ENCODE measurements at regions not wholly inside any gene's neighbourhood (a gene's known extent, or its start where the extent isn't known, plus 50 kb on each side); places are given as distances from the start of the nearest gene placed in this dataset.

GRCh38 chr4:30641345-30641744 is 78.8 kb upstream of the PCDH7 start:
- TF ChIP-seq, protein P1, sequence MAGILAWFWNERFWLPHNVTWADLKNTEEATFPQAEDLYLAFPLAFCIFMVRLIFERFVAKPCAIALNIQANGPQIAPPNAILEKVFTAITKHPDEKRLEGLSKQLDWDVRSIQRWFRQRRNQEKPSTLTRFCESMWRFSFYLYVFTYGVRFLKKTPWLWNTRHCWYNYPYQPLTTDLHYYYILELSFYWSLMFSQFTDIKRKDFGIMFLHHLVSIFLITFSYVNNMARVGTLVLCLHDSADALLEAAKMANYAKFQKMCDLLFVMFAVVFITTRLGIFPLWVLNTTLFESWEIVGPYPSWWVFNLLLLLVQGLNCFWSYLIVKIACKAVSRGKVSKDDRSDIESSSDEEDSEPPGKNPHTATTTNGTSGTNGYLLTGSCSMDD (CRISPR knock-in tag; IDR thresholded peaks at IDR 0.05), result no peak
- TF ChIP-seq ATF7 (IDR thresholded peaks at IDR 0.05) (peak; percentile 45; the same call in 1 of the 2 replicates), ATF7 (CRISPR knock-in tag; IDR thresholded peaks at IDR 0.05) (no peak)
- H3K4me2 ChIP-seq (ENCODE audit: low read depth, low read length), result no peak overlapping the region
- no peak overlapping the region for H3K4me3 ChIP-seq (replicated peaks in 1 of 3; ENCODE audit: insufficient read depth in 1 of 3, low read depth in 2 of 3, low read length in 3 of 3)
- BruUV-seq (replicated peaks), result no TSS peak
- in situ Hi-C loops (cut with HindIII; ENCODE audit: extremely low pct_ligation_motif_present, low pct_unique_long_range_greater_than_20kb), result no loop called here
- 0% methylated on average over 1 of the region's 1 CpG for WGBS (ENCODE audit: low lambda C conversion rate)
- ATAC-seq (no peak), DNase-seq (ENCODE audit: low spot score) (no peak), FAIRE-seq (no peak)
- H3K27ac ChIP-seq (ENCODE audit: extremely low read length, insufficient read depth, low read length), result no peak overlapping the region
- no peaks in the 10 kb centered on the region for H3K79me2 ChIP-seq (ENCODE audit: insufficient read depth, low read length)
- no peaks in the 10 kb centered on the region for H3K36me3 ChIP-seq (replicated peaks in 1 of 2; ENCODE audit: control insufficient read depth in 1 of 2, insufficient read depth in 2 of 2, low read length in 2 of 2)
- no peak overlapping the region for H2AFZ ChIP-seq (ENCODE audit: low read length)
- H3K27me3 ChIP-seq (ENCODE audit: control insufficient read depth in 1 of 2, insufficient read depth in 2 of 2, low read length in 2 of 2), result no peaks in the 10 kb centered on the region
- H3K4me1 ChIP-seq (ENCODE audit: insufficient read depth, low read length), result no peaks in the 10 kb centered on the region
- ChIA-PET CTCF (ENCODE audit: low intra/inter-chr PET ratio, low total read pairs) (no interaction called here), POLR2A (no interaction called here)
- H3K9me3 ChIP-seq (ENCODE audit: low read length), result peaks cover 35% of the 10 kb centered on the region
- no peaks in the 10 kb centered on the region for H4K20me1 ChIP-seq (ENCODE audit: insufficient read depth, low read length)
- intact Hi-C loops (cut with micrococcal nuclease; ENCODE audit: unreplicated experiment), result no loop called here
- H3K9ac ChIP-seq (ENCODE audit: insufficient read depth, low read depth, low read length), result no peak overlapping the region

GRCh38 chr4:30642567-30642966 is 77.6 kb upstream of the PCDH7 start:
- no peak overlapping the region for H2AFZ ChIP-seq (ENCODE audit: low read length)
- ATAC-seq (no peak), FAIRE-seq (no peak), DNase-seq (ENCODE audit: low spot score) (no peak)
- in situ Hi-C loops (cut with HindIII; ENCODE audit: extremely low pct_ligation_motif_present, low pct_unique_long_range_greater_than_20kb), result no loop called here
- H3K9ac ChIP-seq (ENCODE audit: insufficient read depth, low read depth, low read length), result no peak overlapping the region
- no peak overlapping the region for H3K4me3 ChIP-seq (replicated peaks in 1 of 3; ENCODE audit: insufficient read depth in 1 of 3, low read depth in 2 of 3, low read length in 3 of 3)
- no peaks in the 10 kb centered on the region for H3K79me2 ChIP-seq (ENCODE audit: insufficient read depth, low read length)
- 0% methylated on average over 1 of the region's 1 CpG for WGBS (ENCODE audit: low lambda C conversion rate)
- H3K4me1 ChIP-seq (ENCODE audit: insufficient read depth, low read length), result no peaks in the 10 kb centered on the region
- H3K36me3 ChIP-seq (replicated peaks in 1 of 2; ENCODE audit: control insufficient read depth in 1 of 2, insufficient read depth in 2 of 2, low read length in 2 of 2), result no peaks in the 10 kb centered on the region
- intact Hi-C loops (cut with micrococcal nuclease; ENCODE audit: unreplicated experiment), result no loop called here
- no peaks in the 10 kb centered on the region for H3K27me3 ChIP-seq (ENCODE audit: control insufficient read depth in 1 of 2, insufficient read depth in 2 of 2, low read length in 2 of 2)
- no TSS peak for BruUV-seq (replicated peaks)
- ChIA-PET CTCF (ENCODE audit: low intra/inter-chr PET ratio, low total read pairs) (no interaction called here), POLR2A (no interaction called here)
- no peaks in the 10 kb centered on the region for H4K20me1 ChIP-seq (ENCODE audit: insufficient read depth, low read length)
- no peak for TF ChIP-seq PHF20 (CRISPR knock-in tag; IDR thresholded peaks at IDR 0.05)
- no peak for TF ChIP-seq ZNF460 (CRISPR knock-in tag; IDR thresholded peaks at IDR 0.05; ENCODE audit: borderline replicate concordance)
- no peak for TF ChIP-seq MIER3 (CRISPR knock-in tag; IDR thresholded peaks at IDR 0.05; ENCODE audit: borderline replicate concordance)
- TF ChIP-seq ZNF552 (CRISPR knock-in tag; IDR thresholded peaks at IDR 0.05; ENCODE audit: borderline replicate concordance), result no peak
- TF ChIP-seq ZBTB39 (CRISPR knock-in tag; IDR thresholded peaks at IDR 0.05), result no peak
- no peak for TF ChIP-seq HMG20B (CRISPR knock-in tag; conservative IDR thresholded peaks at IDR 0.05)
- TF ChIP-seq, protein P2, sequence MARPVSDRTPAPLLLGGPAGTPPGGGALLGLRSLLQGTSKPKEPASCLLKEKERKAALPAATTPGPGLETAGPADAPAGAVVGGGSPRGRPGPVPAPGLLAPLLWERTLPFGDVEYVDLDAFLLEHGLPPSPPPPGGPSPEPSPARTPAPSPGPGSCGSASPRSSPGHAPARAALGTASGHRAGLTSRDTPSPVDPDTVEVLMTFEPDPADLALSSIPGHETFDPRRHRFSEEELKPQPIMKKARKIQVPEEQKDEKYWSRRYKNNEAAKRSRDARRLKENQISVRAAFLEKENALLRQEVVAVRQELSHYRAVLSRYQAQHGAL (CRISPR knock-in tag; IDR thresholded peaks at IDR 0.05; ENCODE audit: not compliant biosample characterization), result no peak
- H3K4me2 ChIP-seq (ENCODE audit: low read depth, low read length), result no peak overlapping the region
- peaks cover 29% of the 10 kb centered on the region for H3K9me3 ChIP-seq (ENCODE audit: low read length)
- no peak overlapping the region for H3K27ac ChIP-seq (ENCODE audit: extremely low read length, insufficient read depth, low read length)
